Common myeloid progenitor, CD34-positive (primary cell): ENCODE measurements at regions not wholly inside any gene's neighbourhood (a gene's known extent, or its start where the extent isn't known, plus 50 kb on each side); places are given as distances from the start of the nearest gene placed in this dataset.

Experiments
- CTCF ChIA-PET: fragments of 350-600 bp; sonication (Branson Sonifier 250); formaldehyde crosslinking; loops from one replicate; lab custom pipeline; 2021; ENCODE audit warnings: antibody characterized with exemption; lab: Charles Lee
- POLR2A ChIA-PET: fragments of 350-600 bp; sonication (Branson Sonifier 250); formaldehyde crosslinking; loops from one replicate; lab custom pipeline; 2021; ENCODE audit warnings: antibody characterized with exemption; lab: Charles Lee
- DNase-seq, 3 donors: peaks; one replicate each; pipeline versions ENCODE4 v3.0.0 to v3.0.0-alpha.2; 2013
- H3K27ac ChIP-seq, 2 experiments: 1 replicate in 1 of 2; 2 replicates in 1 of 2; pipeline ENCODE4 v1.7.0; 2013; ENCODE audit warnings: inconsistent platforms in 2 of 2, low read length in 2 of 2, mild to moderate bottlenecking in 2 of 2, low read depth in 1 of 2, moderate library complexity in 1 of 2; ENCODE audit not compliant: severe bottlenecking in 2 of 2, insufficient read depth in 1 of 2, poor library complexity in 1 of 2
- H3K27me3 ChIP-seq, 5 experiments: replicated peaks in 2 of 5; 1 replicate in 3 of 5; 2 replicates in 2 of 5; pipeline versions ENCODE4 v1.6.1 to v1.7.0; 2013; ENCODE audit warnings: low read length in 4 of 5, mild to moderate bottlenecking in 2 of 5, moderate library complexity in 2 of 5, inconsistent platforms in 1 of 5; ENCODE audit not compliant: insufficient read depth in 5 of 5, control insufficient read depth in 4 of 5
- H3K36me3 ChIP-seq, 4 experiments: 1 replicate in 2 of 4; 2 replicates in 2 of 4; pipeline versions ENCODE4 v1.6.1 to v1.7.0; 2013; ENCODE audit warnings: low read length in 3 of 4, control low read depth in 1 of 4, mild to moderate bottlenecking in 1 of 4; ENCODE audit not compliant: control insufficient read depth in 4 of 4, insufficient read depth in 4 of 4
- H3K4me1 ChIP-seq, 4 experiments: 1 replicate in 3 of 4; 2 replicates in 1 of 4; pipeline versions ENCODE4 v1.6.1 to v1.7.1; 2013; ENCODE audit warnings: low read length in 3 of 4, mild to moderate bottlenecking in 3 of 4, control low read depth in 1 of 4, inconsistent platforms in 1 of 4, moderate library complexity in 1 of 4; ENCODE audit not compliant: control insufficient read depth in 4 of 4, insufficient read depth in 4 of 4; ENCODE audit errors: control extremely low read depth in 1 of 4
- H3K4me3 ChIP-seq, 7 experiments: 1 replicate in 4 of 7; 2 replicates in 3 of 7; pipeline versions ENCODE4 v1.5.1 to v1.7.0; 2013; ENCODE audit warnings: mild to moderate bottlenecking in 7 of 7, low read length in 6 of 7, moderate library complexity in 6 of 7, inconsistent platforms in 2 of 7, low read depth in 2 of 7, control low read depth in 1 of 7; ENCODE audit not compliant: insufficient read depth in 4 of 7, control insufficient read depth in 1 of 7; ENCODE audit errors: extremely low read depth in 1 of 7
- H3K9me3 ChIP-seq, 5 experiments: 1 replicate in 4 of 5; 2 replicates in 1 of 5; pipeline versions ENCODE4 v1.6.1 to v1.7.1; 2013; ENCODE audit warnings: low read length in 4 of 5, mild to moderate bottlenecking in 2 of 5, inconsistent platforms in 1 of 5, low read depth in 1 of 5, moderate library complexity in 1 of 5; ENCODE audit not compliant: control insufficient read depth in 4 of 5, insufficient read depth in 2 of 5; ENCODE audit errors: control extremely low read depth in 1 of 5
- WGBS: methylation state at CpG from one replicate; pipeline ENCODE4 v1.1.5; 2013; ENCODE audit not compliant: insufficient coverage; 5-methylcytosine and 5-hydroxymethylcytosine counted together

DNA sequence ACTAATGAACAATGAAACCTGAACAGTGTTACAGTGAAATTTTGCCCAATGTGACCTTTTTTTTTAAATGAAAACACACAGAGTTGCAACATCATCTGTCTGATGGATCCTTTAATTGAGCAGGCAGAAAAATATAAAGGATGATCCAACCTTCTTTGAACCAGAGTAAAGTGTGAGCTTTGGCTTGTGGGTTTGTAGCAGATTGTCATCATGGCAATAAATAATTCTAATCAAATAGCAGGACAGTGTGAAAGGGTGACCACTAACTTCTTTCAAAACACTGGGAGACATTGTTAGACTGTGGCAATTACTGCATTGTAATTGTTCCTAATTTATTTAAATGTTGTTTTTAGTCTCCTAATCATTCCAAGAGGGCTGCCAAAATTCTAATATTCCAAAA, 197.2 kb downstream of the CHD9NB start:
- H3K27ac ChIP-seq: no peak overlapping the region
- H3K27me3 ChIP-seq: no peaks in the 10 kb centered on the region
- peaks cover 3 to 13% (median 6%) of the 10 kb centered on the region in 5 experiments for H3K9me3 ChIP-seq
- H3K4me1 ChIP-seq: no peaks in the 10 kb centered on the region
- no peaks in the 10 kb centered on the region for H3K36me3 ChIP-seq
- POLR2A ChIA-PET: no interaction called here
- CTCF ChIA-PET: no interaction called here
- no peak overlapping the region for H3K4me3 ChIP-seq
- no peak for DNase-seq

- ChIA-PET CTCF (no interaction called here), POLR2A (no interaction called here)
- no peaks in the 10 kb centered on the region for H3K27me3 ChIP-seq
- peaks cover 3 to 16% (median 9%) of the 10 kb centered on the region in 5 experiments for H3K9me3 ChIP-seq
- no peak overlapping the region for H3K27ac ChIP-seq
- 68% methylated on average over 5 of the region's 5 CpGs for WGBS
- H3K36me3 ChIP-seq: no peaks in the 10 kb centered on the region
- H3K4me1 ChIP-seq: no peaks in the 10 kb centered on the region
- no peak overlapping the region for H3K4me3 ChIP-seq
- DNase-seq: no peak
Measured at GRCh38 chr16:52852978-52853377, 199.7 kb downstream of the CHD9NB start.

GRCh38 chr16:52851211-52851740, 201.4 kb downstream of the CHD9NB start:
- no CpG with 5 or more reads among the region's 1 CpG for WGBS
- POLR2A ChIA-PET: no interaction called here
- H3K9me3 ChIP-seq: peaks cover 3 to 16% (median 9%) of the 10 kb centered on the region in 5 experiments
- H3K36me3 ChIP-seq: no peaks in the 10 kb centered on the region
- H3K27me3 ChIP-seq: no peaks in the 10 kb centered on the region
- H3K4me3 ChIP-seq: no peak overlapping the region
- no peak for DNase-seq
- H3K27ac ChIP-seq: no peak overlapping the region
- no peaks in the 10 kb centered on the region for H3K4me1 ChIP-seq
- CTCF ChIA-PET: no interaction called here

- no peaks in the 10 kb centered on the region for H3K9me3 ChIP-seq
- no peak for DNase-seq
- POLR2A ChIA-PET: no interaction called here
- CTCF ChIA-PET: no interaction called here
- no peaks in the 10 kb centered on the region for H3K27me3 ChIP-seq
- H3K36me3 ChIP-seq: no peaks in the 10 kb centered on the region
- no peaks in the 10 kb centered on the region for H3K4me1 ChIP-seq
- no peak overlapping the region for H3K4me3 ChIP-seq
- H3K27ac ChIP-seq: no peak overlapping the region
Measured at GRCh38 chr16:52843381-52843780, 209.3 kb downstream of the CHD9NB start.

DNA sequence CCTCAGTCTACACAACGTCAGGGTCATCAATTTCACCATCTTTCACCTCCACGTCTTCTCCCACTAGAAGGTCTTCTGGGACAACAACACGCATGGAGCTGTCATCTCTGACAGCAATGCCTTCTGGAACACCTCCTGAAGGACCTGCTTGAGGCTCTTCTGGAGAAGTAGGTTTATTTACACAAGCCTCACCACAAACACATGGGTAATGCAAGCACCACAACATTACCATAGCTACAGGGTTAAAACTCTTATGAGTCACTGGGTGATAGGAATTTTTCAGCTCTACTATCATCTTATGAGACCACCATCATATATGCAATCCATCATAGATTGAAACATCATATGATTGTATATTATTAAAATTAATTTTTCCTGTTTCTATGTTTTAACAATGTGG, 215.4 kb downstream of the CHD9NB start:
- POLR2A ChIA-PET: interaction anchor here (0.8 kb wide), 1 partner anchor 13 kb away, joined by 3 read pairs; no protein-coding TSS in a partner anchor
- CTCF ChIA-PET: interaction anchor here (0.7 kb wide), 1 partner anchor 142 kb away, joined by 3 read pairs; no protein-coding TSS in a partner anchor

DNA sequence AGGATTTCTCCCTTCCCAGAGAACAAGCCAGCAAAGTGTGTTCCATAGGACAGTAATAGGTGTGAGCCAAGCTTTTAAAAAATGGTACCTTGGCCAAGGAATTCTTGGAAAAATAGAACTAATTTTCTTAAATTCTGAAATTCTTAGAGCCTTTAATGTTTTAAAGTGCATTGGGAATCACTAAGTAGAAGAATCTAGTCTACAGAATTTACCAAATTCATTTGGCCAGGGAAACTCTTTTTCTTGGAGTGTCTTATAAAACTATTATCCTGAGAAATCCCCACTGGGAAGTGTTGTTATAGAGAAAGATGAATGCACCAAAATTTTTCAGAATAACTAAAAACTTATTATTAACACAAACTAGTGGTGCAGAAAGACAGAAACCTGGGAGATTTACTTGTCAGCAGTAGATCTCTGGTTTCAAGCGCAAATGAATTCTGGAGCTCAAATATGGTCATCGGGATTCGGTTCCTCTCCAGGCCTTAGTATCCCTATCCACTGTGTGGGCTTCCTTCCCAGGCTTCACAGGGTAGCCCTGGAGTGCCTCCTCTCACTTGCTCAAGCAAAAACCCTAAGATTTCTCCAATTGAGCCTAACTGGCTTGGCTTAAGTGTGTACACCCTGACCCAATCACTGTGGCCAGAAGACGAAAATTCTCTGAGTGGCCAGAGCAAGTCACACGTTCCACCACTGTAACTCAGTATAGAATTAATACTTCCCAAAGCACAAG, 217.8 kb downstream of the CHD9NB start:
- H3K4me1 ChIP-seq: no peaks in the 10 kb centered on the region
- H3K27me3 ChIP-seq: no peaks in the 10 kb centered on the region
- H3K4me3 ChIP-seq: no peak overlapping the region
- H3K9me3 ChIP-seq: no peaks in the 10 kb centered on the region
- no peak for DNase-seq
- no peaks in the 10 kb centered on the region for H3K36me3 ChIP-seq
- WGBS: 67% methylated on average over 3 of the region's 5 CpGs
- ChIA-PET POLR2A (no interaction called here), CTCF (no interaction called here)
- H3K27ac ChIP-seq: no peak overlapping the region

More for the DNA sequence above, 215.4 kb downstream of the CHD9NB start:
- Histone ChIP-seq H3K4me3 (no peak overlapping the region), H3K9me3 (no peaks in the 10 kb centered on the region), H3K27me3 (no peaks in the 10 kb centered on the region), H3K4me1 (no peaks in the 10 kb centered on the region), H3K36me3 (no peaks in the 10 kb centered on the region), H3K27ac (no peak overlapping the region)
- no peak for DNase-seq
- 70% methylated on average over 2 of the region's 3 CpGs for WGBS

GRCh38 chr16:52832771-52833170, 219.9 kb downstream of the CHD9NB start:
- DNase-seq: no peak
- ChIA-PET CTCF (no interaction called here), POLR2A (no interaction called here)
- Histone ChIP-seq H3K27me3 (no peaks in the 10 kb centered on the region), H3K4me1 (no peaks in the 10 kb centered on the region), H3K36me3 (no peaks in the 10 kb centered on the region), H3K4me3 (no peak overlapping the region), H3K9me3 (no peaks in the 10 kb centered on the region), H3K27ac (no peak overlapping the region)
- WGBS: no CpG with 5 or more reads among the region's 2 CpGs
